KMS-11 (cell line): ENCODE measurements at regions not wholly inside any gene's neighbourhood (a gene's known extent, or its start where the extent isn't known, plus 50 kb on each side); places are given as distances from the start of the nearest gene placed in this dataset.

Experiments used
- H2AFZ ChIP-seq: fragments of 200-600 bp; sonication (generic); 2 replicates; pipeline ENCODE4 v1.6.1; 2016; ENCODE audit warnings: antibody characterized with exemption, mixed run types, low read depth
- H3K27ac ChIP-seq: fragments of 200-600 bp; sonication (generic); 2 replicates; pipeline ENCODE4 v1.6.1; 2016; ENCODE audit warnings: mild to moderate bottlenecking, mixed run types
- H3K27me3 ChIP-seq: fragments of 200-600 bp; sonication (generic); 2 replicates; pipeline ENCODE4 v1.6.1; 2017; ENCODE audit warnings: mild to moderate bottlenecking, low read depth, mixed run types, moderate library complexity; ENCODE audit not compliant: insufficient read depth
- H3K36me3 ChIP-seq: fragments of 200-600 bp; sonication (generic); 2 replicates; pipeline ENCODE4 v1.6.1; 2017; ENCODE audit warnings: mild to moderate bottlenecking, mixed run types; ENCODE audit not compliant: insufficient read depth
- H3K4me1 ChIP-seq: fragments of 200-600 bp; sonication (generic); 2 replicates; pipeline ENCODE4 v1.6.1; 2016; ENCODE audit warnings: mild to moderate bottlenecking, low read depth, mixed run types; ENCODE audit not compliant: poor library complexity, severe bottlenecking
- H3K4me2 ChIP-seq: fragments of 200-600 bp; sonication (generic); 2 replicates; pipeline ENCODE4 v1.7.0; 2016; ENCODE audit warnings: mild to moderate bottlenecking, mixed run types
- H3K4me3 ChIP-seq: fragments of 200-600 bp; sonication (generic); IDR thresholded peaks from 2 replicates; pipeline ENCODE4 v1.6.1; 2017; ENCODE audit warnings: low read depth, low read length, mixed read lengths; ENCODE audit not compliant: insufficient read depth
- H3K79me2 ChIP-seq: fragments of 200-600 bp; sonication (generic); 2 replicates; pipeline ENCODE4 v1.6.1; 2016; ENCODE audit warnings: low read depth, mixed run types; ENCODE audit not compliant: insufficient read depth
- H3K9ac ChIP-seq: fragments of 200-600 bp; sonication (generic); 2 replicates; pipeline ENCODE4 v1.6.1; 2016; ENCODE audit warnings: mild to moderate bottlenecking, mixed run types
- H4K20me1 ChIP-seq: fragments of 200-600 bp; sonication (generic); 2 replicates; pipeline ENCODE4 v1.6.1; 2016; ENCODE audit warnings: mild to moderate bottlenecking, mixed run types; ENCODE audit not compliant: insufficient read depth
- CTCF ChIP-seq: fragments of 200-600 bp; sonication (generic); conservative IDR thresholded peaks from 2 replicates; pipeline ENCODE4 v1.6.1; 2017; ENCODE audit warnings: low read depth, mild to moderate bottlenecking, antibody characterized with exemption, low read length, moderate library complexity, mixed read lengths

DNA sequence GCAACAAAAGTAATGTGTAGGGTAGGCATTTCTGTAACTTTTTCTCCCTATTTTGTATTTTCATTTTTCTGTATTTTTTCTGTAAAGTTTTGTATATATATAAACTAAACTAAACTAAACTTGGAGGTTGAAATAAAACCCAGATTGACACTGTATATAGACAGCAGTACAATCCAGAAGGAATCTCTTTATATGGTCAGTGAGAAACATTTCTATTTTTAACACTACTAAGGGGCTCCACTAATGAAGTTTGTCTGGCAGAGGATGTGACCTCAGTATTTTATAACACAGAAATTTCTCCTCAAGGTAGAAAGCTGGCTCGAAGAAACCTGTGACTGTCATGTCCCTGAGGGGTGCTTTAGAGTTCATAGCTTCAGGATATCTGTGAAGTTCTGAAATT lies 959.2 kb downstream of the ADGRL3 start:
- no peak overlapping the region for H3K4me3 ChIP-seq
- no peaks in the 10 kb centered on the region for H3K4me1 ChIP-seq
- no peaks in the 10 kb centered on the region for H3K79me2 ChIP-seq
- no peak overlapping the region for H2AFZ ChIP-seq
- no peaks in the 10 kb centered on the region for H4K20me1 ChIP-seq
- H3K36me3 ChIP-seq, result no peaks in the 10 kb centered on the region
- H3K9ac ChIP-seq, result no peak overlapping the region
- TF ChIP-seq CTCF, result no peak
- H3K27me3 ChIP-seq, result no peaks in the 10 kb centered on the region
- no peak overlapping the region for H3K27ac ChIP-seq
- H3K4me2 ChIP-seq, result no peak overlapping the region

DNA sequence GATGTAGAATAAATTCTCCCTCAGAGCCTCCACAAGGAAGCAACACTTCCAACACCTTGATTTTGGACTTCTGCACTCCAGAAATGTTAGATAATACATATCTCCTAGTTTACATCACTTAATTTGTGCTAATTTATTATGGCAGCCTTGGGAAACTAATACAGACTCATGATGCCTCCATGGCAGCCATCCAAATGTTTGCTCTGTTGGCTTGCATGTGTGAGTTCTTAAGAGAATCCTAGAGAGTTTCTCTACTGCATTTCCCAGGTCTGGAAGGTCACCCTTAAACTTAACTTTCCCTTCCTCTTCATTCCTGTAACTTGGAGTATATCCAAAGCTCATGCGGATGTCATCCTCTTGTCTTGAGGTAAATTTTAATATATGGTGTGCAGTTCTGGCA lies 956.1 kb downstream of the ADGRL3 start:
- Histone ChIP-seq H3K9ac (no peak overlapping the region), H3K36me3 (no peaks in the 10 kb centered on the region), H3K79me2 (no peaks in the 10 kb centered on the region), H3K4me2 (no peak overlapping the region), H3K27ac (no peak overlapping the region), H3K4me1 (no peaks in the 10 kb centered on the region), H4K20me1 (no peaks in the 10 kb centered on the region), H3K4me3 (no peak overlapping the region), H3K27me3 (no peaks in the 10 kb centered on the region), H2AFZ (no peak overlapping the region)
- no peak for TF ChIP-seq CTCF

DNA sequence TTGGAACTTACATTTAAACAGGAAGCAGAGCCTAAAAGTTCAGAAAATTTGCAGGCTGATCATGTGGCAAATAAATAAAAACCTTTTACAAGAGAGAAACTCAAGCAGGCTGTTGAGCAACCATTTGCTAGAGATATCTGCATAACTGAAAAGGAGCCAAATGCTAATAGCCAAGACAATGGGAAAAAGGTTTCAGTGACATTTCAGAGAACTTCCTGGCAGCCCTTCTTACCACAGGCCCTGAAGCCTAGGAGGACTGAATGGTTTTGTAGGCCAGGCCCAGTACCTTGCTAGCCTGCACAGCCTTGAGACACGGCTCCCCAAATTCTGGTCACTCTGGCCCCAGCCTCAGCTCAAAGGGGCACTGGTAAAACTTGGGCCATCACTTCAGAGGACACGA lies 945.1 kb downstream of the ADGRL3 start:
- Histone ChIP-seq H3K27ac (no peak overlapping the region), H3K4me1 (no peaks in the 10 kb centered on the region), H2AFZ (no peak overlapping the region), H3K79me2 (no peaks in the 10 kb centered on the region), H3K9ac (no peak overlapping the region), H3K4me3 (no peak overlapping the region), H3K36me3 (no peaks in the 10 kb centered on the region; the same call in 1 of the 2 replicates), H3K27me3 (no peaks in the 10 kb centered on the region), H4K20me1 (no peaks in the 10 kb centered on the region), H3K4me2 (no peak overlapping the region)
- no peak for TF ChIP-seq CTCF

GRCh38 chr4:62144431-62144830 lies 944.3 kb downstream of the ADGRL3 start:
- Histone ChIP-seq H4K20me1 (no peaks in the 10 kb centered on the region), H2AFZ (no peak overlapping the region), H3K4me2 (no peak overlapping the region), H3K27me3 (no peaks in the 10 kb centered on the region), H3K4me3 (no peak overlapping the region), H3K9ac (no peak overlapping the region), H3K36me3 (no peaks in the 10 kb centered on the region; the same call in 1 of the 2 replicates), H3K79me2 (no peaks in the 10 kb centered on the region), H3K27ac (no peak overlapping the region), H3K4me1 (no peaks in the 10 kb centered on the region)
- no peak for TF ChIP-seq CTCF
